ENCODE measurements at regions not wholly inside any gene's neighbourhood (a gene's known extent, or its start where the extent isn't known, plus 50 kb on each side); places are given as distances from the start of the nearest gene placed in this dataset.

DNA sequence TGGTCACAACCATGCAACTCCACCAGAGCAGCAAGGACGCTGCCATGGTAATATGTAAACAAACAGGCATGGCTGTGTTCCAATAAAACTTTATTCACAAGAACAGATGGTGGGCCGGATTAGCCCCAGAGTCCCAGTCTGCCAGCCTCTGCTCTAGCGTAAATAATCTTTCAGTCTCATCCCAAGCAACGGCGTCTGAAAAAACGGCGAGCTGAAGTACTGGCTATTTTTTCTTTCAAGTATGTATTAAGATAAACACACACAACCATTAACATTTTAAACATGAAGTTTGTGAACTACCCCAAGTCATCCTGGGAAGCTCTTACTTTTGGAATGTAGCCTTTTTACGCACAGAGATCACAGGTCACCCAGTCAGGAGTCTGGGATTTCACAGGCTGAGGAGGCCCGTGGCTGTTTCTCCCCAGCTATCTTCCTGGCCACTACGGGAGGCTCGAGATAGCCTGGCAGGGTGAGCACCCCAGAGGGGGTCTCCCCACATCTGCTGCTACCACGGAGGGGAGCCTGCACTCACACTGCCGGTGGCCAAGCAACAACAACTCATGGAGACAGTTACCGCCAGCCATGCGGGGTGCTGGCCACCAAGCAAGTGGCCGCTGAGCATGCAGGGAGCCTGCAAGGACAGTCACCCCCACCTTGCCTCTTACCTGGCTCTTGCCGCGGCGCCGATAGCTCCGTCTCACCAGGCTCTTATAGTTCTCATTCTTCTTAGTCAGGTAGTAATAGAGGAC is 124.6 kb downstream of the RFLNA start:
- peaks cover 0 to 90% (median 5%) of the 10 kb centered on the region in 3 donors for H3K36me3 ChIP-seq (ENCODE audit: control insufficient read depth in 3 of 3, insufficient read depth in 2 of 3, low read depth in 1 of 3, low read length in 3 of 3)
- no peak overlapping the region for H3K4me3 ChIP-seq (ENCODE audit: low read depth in 1 of 3, low read length in 3 of 3)
- peaks cover 4 to 27% (median 8%) of the 10 kb centered on the region in 3 donors for H3K4me1 ChIP-seq (ENCODE audit: control insufficient read depth in 3 of 3, insufficient read depth in 2 of 3, low read depth in 1 of 3, low read length in 2 of 3)
- WGBS, 3 donors: 81 to 97% (median 91%) methylated on average over 21 of the region's 21 CpGs
- no peak for FAIRE-seq
- H3K9me3 ChIP-seq (ENCODE audit: control insufficient read depth in 2 of 2, insufficient read depth in 1 of 2, low read depth in 1 of 2, low read length in 1 of 2): no peaks in the 10 kb centered on the region
- no peaks in the 10 kb centered on the region for H3K27me3 ChIP-seq (ENCODE audit: control insufficient read depth in 3 of 3, insufficient read depth in 3 of 3, low read length in 3 of 3)
- DNase-seq: no peak
- peak overlapping the region in 2 of 3 donors; percentile 25 to 90 for H3K27ac ChIP-seq (ENCODE audit: low read depth in 1 of 3, low read length in 2 of 3)

DNA sequence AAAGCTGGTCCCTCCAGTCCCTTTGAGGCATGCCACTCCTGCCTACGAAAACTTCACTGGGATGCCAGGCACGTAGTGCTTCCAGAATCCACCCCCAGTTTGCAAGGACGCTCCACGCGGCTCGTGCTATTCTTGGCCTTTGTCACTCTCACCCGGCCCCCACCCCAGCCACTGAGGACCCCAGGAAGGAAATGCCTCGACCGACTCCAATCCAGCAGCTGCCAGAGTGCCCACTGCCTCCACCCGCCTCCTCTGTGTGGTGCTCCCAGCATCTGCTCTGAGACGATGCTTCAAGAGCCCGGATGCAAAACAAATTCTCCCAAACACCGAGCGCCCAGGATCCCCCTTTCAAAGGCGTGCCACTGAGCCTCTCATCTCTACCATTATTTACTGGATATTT is 123.9 kb downstream of the RFLNA start:
- FAIRE-seq (no peak), DNase-seq (no peak)
- 85 to 94% (median 93%) methylated on average over 15 of the region's 15 CpGs for WGBS, 3 donors
- Histone ChIP-seq H3K4me1 (ENCODE audit: control insufficient read depth in 3 of 3, insufficient read depth in 2 of 3, low read depth in 1 of 3, low read length in 2 of 3) (peaks cover 4 to 25% (median 7%) of the 10 kb centered on the region in 3 donors), H3K9me3 (ENCODE audit: control insufficient read depth in 2 of 2, insufficient read depth in 1 of 2, low read depth in 1 of 2, low read length in 1 of 2) (no peaks in the 10 kb centered on the region), H3K27me3 (ENCODE audit: control insufficient read depth in 3 of 3, insufficient read depth in 3 of 3, low read length in 3 of 3) (no peaks in the 10 kb centered on the region), H3K27ac (ENCODE audit: low read depth in 1 of 3, low read length in 2 of 3) (peak overlapping the region in 1 of 3 donors; percentile 51), H3K4me3 (ENCODE audit: low read depth in 1 of 3, low read length in 3 of 3) (no peak overlapping the region), H3K36me3 (ENCODE audit: control insufficient read depth in 3 of 3, insufficient read depth in 2 of 3, low read depth in 1 of 3, low read length in 3 of 3) (peaks cover 0 to 91% (median 5%) of the 10 kb centered on the region in 3 donors)

DNA sequence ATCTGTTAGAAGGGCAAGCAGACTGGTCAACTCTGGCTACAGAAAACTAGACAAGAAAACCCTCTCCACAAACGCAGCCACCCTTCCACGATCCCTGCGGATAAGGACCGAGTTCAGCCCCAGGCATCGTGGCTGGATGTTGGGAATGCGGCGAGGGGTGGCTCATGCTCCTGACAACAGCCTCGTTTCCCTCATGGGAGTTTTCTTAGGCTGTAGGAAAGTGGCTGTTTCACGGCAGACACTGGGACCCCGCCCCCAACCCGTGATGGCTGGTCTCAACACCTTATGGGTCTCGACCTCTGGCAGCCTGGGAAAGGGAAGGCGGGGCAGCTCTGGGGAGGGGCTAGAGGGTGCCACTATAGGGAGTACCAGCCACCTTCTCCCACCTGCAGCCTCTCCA is 123.3 kb downstream of the RFLNA start:
- DNase-seq (no peak), FAIRE-seq (no peak)
- no peak overlapping the region for H3K4me3 ChIP-seq (ENCODE audit: low read depth in 1 of 3, low read length in 3 of 3)
- peaks cover 0 to 93% (median 5%) of the 10 kb centered on the region in 3 donors for H3K36me3 ChIP-seq (ENCODE audit: control insufficient read depth in 3 of 3, insufficient read depth in 2 of 3, low read depth in 1 of 3, low read length in 3 of 3)
- H3K27ac ChIP-seq (ENCODE audit: low read depth in 1 of 3, low read length in 2 of 3): no peak overlapping the region
- 91 to 93% (median 92%) methylated on average over 12 to 13 of the region's 13 CpGs for WGBS, 3 donors
- H3K9me3 ChIP-seq (ENCODE audit: control insufficient read depth in 2 of 2, insufficient read depth in 1 of 2, low read depth in 1 of 2, low read length in 1 of 2): no peaks in the 10 kb centered on the region
- H3K27me3 ChIP-seq (ENCODE audit: control insufficient read depth in 3 of 3, insufficient read depth in 3 of 3, low read length in 3 of 3): no peaks in the 10 kb centered on the region
- peaks cover 0 to 20% (median 2%) of the 10 kb centered on the region in 3 donors for H3K4me1 ChIP-seq (ENCODE audit: control insufficient read depth in 3 of 3, insufficient read depth in 2 of 3, low read depth in 1 of 3, low read length in 2 of 3)

DNA sequence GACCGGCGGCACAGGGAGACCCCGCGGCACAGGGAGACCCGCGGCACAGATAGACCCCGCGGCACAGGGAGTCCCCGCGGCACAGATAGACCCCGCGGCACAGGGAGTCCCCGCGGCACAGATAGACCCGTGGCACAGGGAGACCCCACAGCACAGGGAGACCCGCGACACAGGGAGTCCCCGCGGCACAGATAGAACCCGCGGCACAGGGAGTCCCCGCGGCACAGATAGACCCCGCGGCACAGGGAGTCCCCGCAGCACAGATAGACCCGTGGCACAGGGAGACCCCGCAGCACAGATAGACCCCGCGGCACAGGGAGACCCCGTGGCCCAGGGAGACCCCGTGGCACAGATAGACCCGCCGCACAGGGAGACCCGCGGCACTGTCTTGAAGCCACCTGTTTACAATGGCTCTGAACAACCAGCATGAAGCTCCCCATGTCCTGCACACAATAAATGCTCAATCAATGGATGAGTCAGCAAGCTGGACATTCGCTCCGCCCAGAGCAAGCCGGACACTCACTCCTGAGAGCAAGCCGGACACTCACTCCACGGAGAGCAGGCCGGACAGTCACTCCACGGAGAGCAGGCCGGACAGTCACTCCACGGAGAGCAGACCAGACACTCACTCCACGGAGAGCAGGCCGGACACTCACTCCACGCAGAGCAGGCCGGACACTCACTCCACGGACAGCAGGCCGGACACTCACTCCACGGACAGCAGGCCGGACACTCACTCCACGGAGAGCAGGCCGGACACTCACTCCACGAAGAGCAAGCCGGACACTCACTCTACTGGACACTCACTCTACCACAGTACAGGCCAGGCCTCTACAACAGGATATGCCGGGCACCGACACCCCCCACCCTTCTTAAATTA is 121.9 kb downstream of the RFLNA start:
- H3K27ac ChIP-seq (ENCODE audit: low read depth in 1 of 3, low read length in 2 of 3): no peak overlapping the region

DNA sequence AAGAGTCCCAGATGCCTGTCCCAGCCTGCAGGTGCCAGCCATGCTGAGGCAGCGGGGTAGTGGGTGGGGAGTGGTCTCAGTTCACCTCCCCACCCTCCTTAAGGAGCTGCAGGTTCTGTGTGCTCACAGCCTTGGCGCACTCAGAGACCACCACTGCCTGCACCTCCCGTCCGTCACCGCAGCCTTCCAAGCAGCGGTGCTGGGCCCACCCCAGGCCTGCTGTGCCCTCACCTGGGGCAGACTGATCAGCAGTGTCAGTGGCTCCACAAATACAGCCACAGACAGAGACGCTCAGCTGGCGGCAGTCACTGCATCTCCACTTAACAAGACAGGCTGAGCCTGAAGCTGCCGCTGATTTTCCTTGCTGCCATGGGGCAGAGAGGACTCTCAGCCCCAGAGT is 120.2 kb downstream of the RFLNA start:
- no peak overlapping the region for H3K4me3 ChIP-seq (ENCODE audit: low read depth in 1 of 3, low read length in 3 of 3)
- H3K27ac ChIP-seq (ENCODE audit: low read depth in 1 of 3, low read length in 2 of 3): no peak overlapping the region
- no peaks in the 10 kb centered on the region for H3K27me3 ChIP-seq (ENCODE audit: control insufficient read depth in 3 of 3, insufficient read depth in 3 of 3, low read length in 3 of 3)
- 95 to 99% (median 96%) methylated on average over 9 of the region's 9 CpGs for WGBS, 3 donors
- H3K9me3 ChIP-seq (ENCODE audit: control insufficient read depth in 2 of 2, insufficient read depth in 1 of 2, low read depth in 1 of 2, low read length in 1 of 2): no peaks in the 10 kb centered on the region
- H3K4me1 ChIP-seq (ENCODE audit: control insufficient read depth in 3 of 3, insufficient read depth in 2 of 3, low read depth in 1 of 3, low read length in 2 of 3): peaks cover 0 to 12% (median 0%) of the 10 kb centered on the region in 3 donors
- FAIRE-seq (no peak), DNase-seq (no peak)
- H3K36me3 ChIP-seq (ENCODE audit: control insufficient read depth in 3 of 3, insufficient read depth in 2 of 3, low read depth in 1 of 3, low read length in 3 of 3): peaks cover 0 to 96% (median 3%) of the 10 kb centered on the region in 3 donors

More for the DNA sequence above, 121.9 kb downstream of the RFLNA start:
- WGBS, 3 donors: 94 to 96% (median 95%) methylated on average over 59 of the region's 59 CpGs
- Histone ChIP-seq H3K36me3 (ENCODE audit: control insufficient read depth in 3 of 3, insufficient read depth in 2 of 3, low read depth in 1 of 3, low read length in 3 of 3) (peaks cover 0 to 99% (median 5%) of the 10 kb centered on the region in 3 donors), H3K9me3 (ENCODE audit: control insufficient read depth in 2 of 2, insufficient read depth in 1 of 2, low read depth in 1 of 2, low read length in 1 of 2) (no peaks in the 10 kb centered on the region), H3K4me3 (ENCODE audit: low read depth in 1 of 3, low read length in 3 of 3) (no peak overlapping the region), H3K4me1 (ENCODE audit: control insufficient read depth in 3 of 3, insufficient read depth in 2 of 3, low read depth in 1 of 3, low read length in 2 of 3) (peaks cover 0 to 7% (median 0%) of the 10 kb centered on the region in 3 donors), H3K27me3 (ENCODE audit: control insufficient read depth in 3 of 3, insufficient read depth in 3 of 3, low read length in 3 of 3) (no peaks in the 10 kb centered on the region)
- FAIRE-seq: no peak
- no peak for DNase-seq

DNA sequence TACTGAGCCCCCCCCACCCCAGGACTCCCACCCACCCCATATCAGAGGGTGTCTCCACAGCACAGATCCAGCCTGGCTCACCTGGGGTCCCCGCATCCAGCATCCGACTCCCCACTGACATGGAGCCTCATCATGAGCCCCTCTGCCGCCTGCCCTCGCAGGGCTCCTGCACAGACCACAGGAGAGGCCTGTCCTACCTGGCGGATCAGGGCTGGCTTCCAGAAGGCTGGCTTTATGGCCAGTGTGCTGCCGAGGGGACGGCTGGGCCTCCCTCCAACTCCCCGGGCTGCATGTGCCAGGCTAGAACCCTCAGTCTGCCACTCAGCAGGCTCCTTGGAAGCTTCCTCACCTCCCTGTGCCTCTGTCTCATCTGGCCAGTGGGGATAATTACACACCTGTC is 119.0 kb downstream of the RFLNA start:
- Histone ChIP-seq H3K4me3 (ENCODE audit: low read depth in 1 of 3, low read length in 3 of 3) (no peak overlapping the region), H3K4me1 (ENCODE audit: control insufficient read depth in 3 of 3, insufficient read depth in 2 of 3, low read depth in 1 of 3, low read length in 2 of 3) (peaks cover 0 to 19% (median 0%) of the 10 kb centered on the region in 3 donors), H3K27me3 (ENCODE audit: control insufficient read depth in 3 of 3, insufficient read depth in 3 of 3, low read length in 3 of 3) (no peaks in the 10 kb centered on the region), H3K36me3 (ENCODE audit: control insufficient read depth in 3 of 3, insufficient read depth in 2 of 3, low read depth in 1 of 3, low read length in 3 of 3) (peaks cover 0 to 96% (median 0%) of the 10 kb centered on the region in 3 donors), H3K9me3 (ENCODE audit: control insufficient read depth in 2 of 2, insufficient read depth in 1 of 2, low read depth in 1 of 2, low read length in 1 of 2) (no peaks in the 10 kb centered on the region), H3K27ac (ENCODE audit: low read depth in 1 of 3, low read length in 2 of 3) (peak overlapping the region in 1 of 3 donors; percentile 34)
- DNase-seq: no peak
- 84 to 89% (median 88%) methylated on average over 8 of the region's 8 CpGs for WGBS, 3 donors
- FAIRE-seq: no peak

DNA sequence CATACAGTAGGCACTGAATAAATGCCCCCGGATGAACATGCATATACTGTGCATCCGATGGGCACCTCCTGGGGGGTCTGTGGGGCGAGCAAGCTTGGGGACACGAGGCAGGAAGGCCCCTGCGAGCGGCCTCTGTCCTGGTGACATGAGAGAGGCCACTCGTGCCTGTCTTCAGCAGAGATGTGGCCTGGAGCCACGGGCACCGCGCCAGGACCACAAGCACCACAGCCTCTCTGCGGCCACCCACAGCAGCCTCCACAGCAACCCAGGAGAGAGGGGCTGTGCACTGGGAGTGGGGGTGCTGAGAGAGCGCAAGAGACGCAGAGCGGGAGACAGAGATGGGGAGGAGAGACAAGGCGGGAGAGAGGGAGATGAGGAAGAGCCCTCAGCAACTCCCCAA is 118.5 kb downstream of the RFLNA start:
- Histone ChIP-seq H3K36me3 (ENCODE audit: control insufficient read depth in 3 of 3, insufficient read depth in 2 of 3, low read depth in 1 of 3, low read length in 3 of 3) (peaks cover 0 to 96% (median 0%) of the 10 kb centered on the region in 3 donors), H3K27ac (ENCODE audit: low read depth in 1 of 3, low read length in 2 of 3) (no peak overlapping the region), H3K4me1 (ENCODE audit: control insufficient read depth in 3 of 3, insufficient read depth in 2 of 3, low read depth in 1 of 3, low read length in 2 of 3) (peaks cover 0 to 20% (median 0%) of the 10 kb centered on the region in 3 donors), H3K9me3 (ENCODE audit: control insufficient read depth in 2 of 2, insufficient read depth in 1 of 2, low read depth in 1 of 2, low read length in 1 of 2) (no peaks in the 10 kb centered on the region), H3K4me3 (ENCODE audit: low read depth in 1 of 3, low read length in 3 of 3) (no peak overlapping the region), H3K27me3 (ENCODE audit: control insufficient read depth in 3 of 3, insufficient read depth in 3 of 3, low read length in 3 of 3) (no peaks in the 10 kb centered on the region)
- FAIRE-seq: no peak
- DNase-seq: no peak
- WGBS, 3 donors: 73 to 86% (median 84%) methylated on average over 15 of the region's 15 CpGs

DNA sequence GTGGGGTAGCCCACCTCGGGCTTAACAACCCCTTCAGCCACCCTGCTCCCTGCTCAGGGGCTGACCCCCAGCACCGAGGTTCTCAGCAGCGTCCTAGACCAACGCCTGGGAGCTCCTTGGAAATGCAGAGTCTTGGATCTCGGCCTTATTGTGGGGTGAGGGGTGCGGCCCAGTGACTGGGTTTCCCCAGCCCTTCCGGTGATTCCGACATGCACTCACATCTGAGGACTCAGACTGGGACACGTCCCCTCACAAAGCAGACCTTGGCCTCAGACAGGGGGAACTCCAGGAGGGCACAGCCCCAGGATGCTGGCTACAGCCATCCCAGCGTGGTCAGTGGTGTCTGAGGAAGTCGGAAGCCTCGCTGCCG is 117.7 kb downstream of the RFLNA start:
- FAIRE-seq (no peak), DNase-seq (no peak)
- Histone ChIP-seq H3K4me3 (ENCODE audit: low read depth in 1 of 3, low read length in 3 of 3) (no peak overlapping the region), H3K9me3 (ENCODE audit: control insufficient read depth in 2 of 2, insufficient read depth in 1 of 2, low read depth in 1 of 2, low read length in 1 of 2) (no peaks in the 10 kb centered on the region), H3K27me3 (ENCODE audit: control insufficient read depth in 3 of 3, insufficient read depth in 3 of 3, low read length in 3 of 3) (no peaks in the 10 kb centered on the region), H3K4me1 (ENCODE audit: control insufficient read depth in 3 of 3, insufficient read depth in 2 of 3, low read depth in 1 of 3, low read length in 2 of 3) (peaks cover 0 to 20% (median 0%) of the 10 kb centered on the region in 3 donors), H3K27ac (ENCODE audit: low read depth in 1 of 3, low read length in 2 of 3) (peak overlapping the region in 1 of 3 donors; percentile 45), H3K36me3 (ENCODE audit: control insufficient read depth in 3 of 3, insufficient read depth in 2 of 3, low read depth in 1 of 3, low read length in 3 of 3) (peaks cover 0 to 95% (median 0%) of the 10 kb centered on the region in 3 donors)
- 71 to 94% (median 90%) methylated on average over 13 of the region's 13 CpGs for WGBS, 3 donors
